Stimulated activated CD4-positive, alpha-beta T cell treated with anti-CD3 and anti-CD28 coated beads, TNF-alpha, amount 100 ng/mL, for 1 hour (primary cell): ENCODE measurements at regions not wholly inside any gene's neighbourhood (a gene's known extent, or its start where the extent isn't known, plus 50 kb on each side); places are given as distances from the start of the nearest gene placed in this dataset.

Experiments used
- DNase-seq, 3 donors: peaks; one replicate each; pipeline ENCODE4 v3.0.0-alpha.2; 2020; ENCODE audit warnings: low read depth in 3 of 3, low spot score in 1 of 3

DNA sequence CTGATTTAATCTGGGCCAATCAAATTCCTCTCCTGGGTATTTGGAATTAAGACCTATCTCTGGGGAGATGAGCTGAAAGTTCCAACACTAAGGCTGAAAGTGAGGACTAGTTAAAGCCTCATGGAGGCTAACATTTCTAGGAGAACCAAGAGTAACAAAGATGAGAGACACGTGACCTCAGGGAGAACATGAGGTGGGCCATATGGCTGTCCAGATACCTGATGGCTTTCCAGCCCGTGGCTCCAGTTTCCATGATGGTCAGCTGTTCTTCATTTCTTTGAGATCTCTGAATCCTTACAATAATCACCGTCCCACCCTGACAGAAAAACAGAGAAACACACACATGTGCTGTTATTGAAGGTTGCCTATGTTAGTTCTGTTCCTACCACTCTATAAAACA, 66.1 kb downstream of the LEPR start:
- DNase-seq, result no peak

DNA sequence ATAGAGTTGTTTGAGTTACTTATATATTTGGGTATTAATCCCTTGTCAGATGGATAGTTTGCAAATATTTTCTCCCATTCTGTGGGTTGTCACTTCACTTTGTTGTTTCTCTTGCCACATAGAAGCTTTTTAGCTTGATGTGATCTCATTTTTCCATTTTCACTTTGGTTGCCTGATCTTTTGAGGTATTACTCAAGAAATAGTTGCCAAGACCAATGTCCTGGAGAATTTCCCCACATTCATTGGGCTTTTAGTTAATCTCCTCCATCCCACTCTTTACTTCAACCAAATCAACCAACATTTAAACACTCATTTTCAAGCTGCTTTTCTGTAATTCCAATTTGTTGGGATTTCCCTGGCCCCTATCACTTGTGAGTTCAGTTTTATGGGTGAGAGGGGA, 69.0 kb downstream of the LEPR start:
- DNase-seq, result no peak

DNA sequence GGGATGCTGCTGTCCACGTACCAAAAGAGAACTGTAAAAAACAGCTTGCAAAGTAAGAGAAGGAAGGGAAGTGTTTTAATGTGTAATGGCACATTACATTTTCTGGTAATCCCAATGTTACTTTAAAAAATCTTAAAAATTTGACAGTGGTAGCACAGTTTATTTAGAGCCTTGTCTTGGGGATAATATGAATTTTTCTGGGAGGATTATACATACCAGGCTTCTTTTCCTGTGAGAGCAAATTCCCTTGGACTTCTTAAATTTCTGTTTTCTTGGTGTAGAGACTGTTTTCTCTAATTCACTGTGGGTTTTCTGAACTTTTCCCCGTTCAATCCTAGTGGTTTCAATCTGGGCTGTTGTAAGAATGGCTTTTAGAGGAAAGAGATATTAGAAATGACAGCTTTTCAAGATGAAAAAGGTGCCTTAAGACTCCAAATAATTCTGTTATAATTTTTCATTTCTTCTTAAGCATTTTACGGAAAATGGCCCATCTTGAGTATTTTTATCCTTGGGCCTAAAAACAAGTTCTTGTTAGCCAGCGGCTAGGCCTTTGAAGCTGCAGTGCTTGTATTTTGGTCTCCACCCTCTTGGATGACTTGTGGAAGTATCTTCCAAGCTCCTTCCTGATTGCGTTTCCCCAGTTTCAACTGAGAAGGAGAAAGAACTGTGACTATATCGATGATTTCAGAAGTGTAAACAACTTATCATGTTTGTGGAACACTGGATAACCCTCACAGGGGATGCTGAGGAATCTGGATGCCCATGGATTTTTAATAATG, 70.0 kb downstream of the LEPR start:
- DNase-seq, result no peak

DNA sequence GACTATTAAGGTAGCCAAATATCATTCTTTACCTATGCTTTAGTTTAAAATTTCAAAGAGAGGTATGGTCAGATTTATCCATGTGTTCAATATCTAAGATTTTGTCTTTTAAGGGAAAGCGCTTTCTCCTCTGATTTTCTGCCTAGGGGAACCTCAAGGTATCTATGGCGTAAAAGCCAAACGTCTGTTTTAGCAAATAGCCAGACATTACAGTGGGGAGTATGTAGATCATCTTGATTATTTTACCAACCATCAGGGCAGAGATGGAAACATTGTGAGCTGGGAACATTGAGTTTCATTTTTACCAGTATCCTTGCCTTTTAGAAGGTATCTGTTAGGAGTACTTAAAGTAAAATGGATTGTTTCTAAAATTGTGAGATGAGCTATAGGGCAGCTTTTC, 71.0 kb downstream of the LEPR start:
- no peak for DNase-seq

DNA sequence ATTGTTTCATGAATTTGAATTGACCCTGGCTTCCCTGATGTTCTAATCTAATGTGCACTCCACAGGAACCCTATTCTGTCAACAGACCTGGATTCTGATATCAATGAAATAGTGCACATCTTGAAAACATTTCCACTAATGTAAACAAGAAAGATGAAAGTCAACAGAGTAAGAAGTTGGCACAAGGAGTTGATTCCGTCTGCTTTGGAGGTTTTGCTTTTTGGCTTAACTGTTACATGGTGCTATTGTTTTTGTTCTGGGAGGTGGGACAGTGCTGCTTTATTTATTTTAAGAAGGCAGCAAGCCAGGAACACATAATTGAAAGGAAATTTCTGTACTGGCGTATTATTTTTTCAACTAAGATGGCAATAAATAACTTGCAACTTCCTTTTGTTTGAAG, 73.3 kb downstream of the LEPR start:
- no peak for DNase-seq

DNA sequence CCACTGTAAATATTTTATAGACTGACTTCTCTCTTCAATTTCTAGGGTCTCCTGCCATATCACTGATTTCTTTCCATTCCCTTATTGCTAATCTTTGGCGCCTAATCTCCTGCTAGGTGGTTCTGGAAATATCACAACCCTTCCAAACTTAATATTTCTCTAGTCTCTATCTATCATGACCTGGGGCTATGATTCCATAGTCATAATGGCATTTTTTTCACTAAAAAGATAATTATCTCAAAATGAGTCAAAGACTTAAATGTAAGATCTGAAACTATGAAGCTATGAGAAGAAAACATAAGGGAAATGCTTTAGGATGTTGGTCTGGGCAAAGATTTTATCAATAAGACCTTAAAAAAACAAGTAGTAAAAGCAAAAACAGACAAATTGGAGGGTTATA, 74.2 kb downstream of the LEPR start:
- DNase-seq, result no peak

DNA sequence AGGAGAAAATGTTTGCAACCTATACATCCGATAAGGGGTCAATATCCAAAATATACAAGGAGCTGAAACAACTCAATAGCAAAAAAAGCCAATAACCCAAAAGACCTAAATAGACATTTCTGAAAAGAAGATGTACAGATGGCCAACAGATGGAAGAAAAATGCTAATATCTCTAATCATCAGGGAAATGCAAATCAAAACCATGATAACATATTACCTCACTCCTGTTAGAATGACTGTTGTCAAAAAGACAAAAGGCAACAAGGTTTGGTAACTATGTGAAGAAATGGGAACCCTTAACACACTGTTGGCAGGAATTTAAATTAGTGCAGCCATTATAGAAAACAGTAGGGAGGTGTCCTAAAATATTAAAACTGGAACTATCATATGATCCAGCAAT, 74.7 kb downstream of the LEPR start:
- DNase-seq, result no peak

DNA sequence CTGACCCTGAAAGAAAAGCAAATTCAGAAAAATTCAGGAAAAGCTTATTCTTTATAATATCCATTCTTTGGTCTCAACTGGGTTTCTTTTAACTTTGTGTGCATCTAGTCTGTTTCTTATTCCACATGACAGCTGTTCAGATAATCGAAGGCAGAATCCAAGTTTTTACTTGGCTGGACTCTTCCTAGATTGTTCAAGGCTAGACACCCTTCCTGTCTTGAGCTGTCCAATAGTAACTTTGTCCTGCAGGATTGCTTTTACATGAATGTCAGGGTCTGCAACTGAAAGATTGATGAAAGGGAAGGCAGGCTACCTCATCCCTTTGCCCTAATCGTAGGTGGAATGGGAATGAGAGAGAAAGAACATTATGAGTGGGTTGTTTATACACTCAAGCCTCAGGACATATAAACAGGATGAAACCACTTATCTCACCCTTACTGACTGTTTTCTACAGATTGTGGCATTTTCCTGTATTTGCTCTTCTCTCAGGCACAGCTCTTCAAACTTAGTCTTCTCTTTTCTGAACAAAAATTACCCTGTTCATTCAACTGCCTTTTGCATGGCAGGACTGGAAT, 76.9 kb downstream of the LEPR start:
- DNase-seq, result no peak

DNA sequence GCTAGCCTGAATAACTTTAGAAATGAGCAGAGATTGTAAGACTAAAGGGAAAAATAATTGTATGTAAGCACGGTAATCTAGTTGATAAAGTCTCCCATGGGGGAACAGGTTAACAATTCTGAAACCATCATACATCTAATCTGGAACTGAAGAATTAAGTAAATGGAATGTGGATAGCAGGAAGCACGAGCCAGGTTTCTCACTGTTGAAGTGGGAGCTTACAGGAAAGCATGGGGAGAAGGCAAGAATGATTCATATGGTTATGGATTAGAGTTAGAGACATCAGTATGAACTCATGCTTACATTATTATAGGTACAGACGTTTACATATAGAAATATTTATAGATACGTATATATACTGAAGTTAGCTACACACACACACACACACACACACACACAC, 83.0 kb downstream of the LEPR start:
- DNase-seq, result no peak

DNA sequence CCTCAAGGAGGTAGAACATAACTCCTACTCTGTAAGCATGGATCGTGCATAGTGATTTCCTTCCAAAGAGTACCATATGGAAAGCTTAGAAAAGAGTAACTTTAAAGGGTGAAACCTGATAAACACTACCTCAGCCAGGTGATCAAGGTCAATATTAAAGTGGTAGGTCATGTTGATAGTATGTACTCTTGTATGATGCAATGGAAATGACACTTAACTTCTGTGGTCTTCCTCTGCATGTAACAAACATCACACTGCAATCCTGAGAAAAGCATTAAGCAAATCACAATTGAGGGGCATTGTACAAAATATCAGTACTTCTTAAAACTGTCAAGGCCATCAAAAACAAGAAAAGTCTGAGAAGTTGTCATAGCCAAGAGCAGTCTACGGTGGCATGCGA, 83.8 kb downstream of the LEPR start:
- no peak for DNase-seq

DNA sequence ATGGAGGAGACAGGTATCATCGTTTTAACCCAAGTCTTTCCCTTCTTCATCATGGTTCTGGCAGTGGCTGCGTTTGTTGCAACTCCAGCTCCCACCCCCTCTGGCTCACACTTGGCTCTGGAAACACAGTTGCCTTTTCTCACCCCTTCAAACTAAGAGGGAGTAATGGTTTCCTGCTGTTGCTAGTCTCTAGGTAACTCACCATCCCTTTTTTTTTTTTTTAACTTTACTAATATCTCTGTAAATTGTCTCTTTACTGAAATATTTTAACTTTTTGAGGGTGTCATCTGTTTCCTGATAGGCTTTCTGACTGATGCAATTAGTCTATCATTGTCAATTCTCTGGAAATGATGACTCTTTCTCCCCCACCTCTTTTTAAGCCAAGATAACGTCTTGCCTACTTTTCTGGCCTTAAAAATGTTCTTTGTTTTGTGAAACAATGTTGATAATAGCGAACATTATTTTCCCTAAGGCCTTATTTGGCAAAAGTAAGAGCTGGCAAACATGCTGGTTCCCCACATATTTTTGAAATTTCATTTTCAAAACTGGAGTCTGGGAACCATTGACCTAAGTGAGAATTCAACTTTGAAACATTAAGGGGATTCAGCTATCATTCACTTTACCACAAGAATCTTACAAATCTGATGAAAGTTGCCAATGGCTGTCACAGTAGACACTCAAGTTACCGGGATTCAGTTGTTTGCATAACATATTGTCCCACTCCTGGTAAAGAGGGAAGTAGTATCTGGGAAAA, 85.3 kb downstream of the LEPR start:
- no peak for DNase-seq

DNA sequence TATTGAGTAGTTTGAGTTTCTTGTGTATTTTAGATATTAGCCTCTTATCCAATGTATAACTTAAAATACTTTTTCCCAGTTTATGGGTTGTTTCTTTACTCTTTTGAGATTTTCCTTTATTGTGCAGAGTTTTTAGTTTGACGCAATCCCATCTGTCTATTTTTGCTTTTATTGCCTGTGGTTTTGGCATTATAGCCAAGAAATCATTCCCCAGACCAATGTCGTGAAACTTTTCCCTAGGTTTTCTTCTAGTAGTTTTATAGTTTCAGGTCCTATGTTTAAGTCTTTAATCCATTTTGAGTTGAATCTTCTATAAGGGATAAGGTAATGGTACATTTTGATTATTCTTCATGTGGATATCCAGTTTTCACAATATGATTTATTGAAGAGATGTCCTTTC, 87.6 kb downstream of the LEPR start:
- DNase-seq, result no peak

DNA sequence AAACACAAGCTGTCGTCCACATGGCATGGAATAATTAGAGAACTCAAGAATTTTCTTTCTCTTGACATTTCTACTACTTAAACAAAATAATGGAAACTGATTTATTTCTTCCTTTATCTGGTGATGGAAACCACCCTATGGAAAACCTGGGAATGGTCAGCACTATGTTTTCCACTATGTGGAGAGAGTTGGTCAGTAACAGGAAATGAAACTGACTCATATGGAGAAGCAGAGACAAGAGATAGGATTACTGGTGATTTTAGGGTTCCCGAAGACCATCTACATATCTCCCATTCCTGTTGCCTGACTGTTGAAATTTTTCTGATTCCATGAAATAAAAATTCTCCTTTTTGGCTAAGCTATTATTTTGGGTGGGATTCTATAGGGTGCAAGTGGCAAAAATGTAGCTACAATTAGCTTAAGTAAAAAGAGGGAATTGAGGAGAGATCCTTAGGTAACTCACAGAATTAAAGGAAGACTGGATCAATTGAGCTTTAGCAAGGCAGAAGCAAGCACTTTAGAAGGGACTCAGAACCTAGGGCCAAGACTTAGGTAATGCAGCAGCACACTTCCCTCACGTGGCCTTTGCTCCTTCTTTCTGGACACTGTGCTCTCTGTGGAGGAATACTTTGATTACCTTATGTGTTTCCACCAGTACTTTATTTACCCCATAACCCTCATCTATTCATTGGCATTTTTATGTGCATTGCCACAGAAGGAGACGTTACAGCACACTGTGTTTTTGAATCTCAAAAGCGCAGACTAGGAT, 89.6 kb downstream of the LEPR start:
- no peak for DNase-seq

DNA sequence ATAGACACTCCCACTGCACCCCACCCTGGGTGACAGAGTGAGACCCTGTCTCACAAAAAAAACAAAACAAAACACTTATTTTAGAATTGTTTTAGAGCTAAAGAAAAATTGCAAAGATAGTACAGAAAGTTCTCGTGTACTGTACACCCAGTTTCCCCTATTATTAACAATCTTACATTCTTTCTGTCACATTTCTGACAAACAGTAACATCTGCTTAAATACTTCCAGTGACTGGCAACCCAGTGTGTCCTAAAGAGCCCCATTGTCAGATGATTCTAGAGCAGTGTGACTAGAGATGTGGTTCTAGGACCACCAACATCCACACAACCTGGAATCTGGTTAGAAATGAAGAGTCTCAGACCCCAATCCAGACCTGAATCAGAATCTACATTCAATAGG, 90.5 kb downstream of the LEPR start:
- no peak for DNase-seq

DNA sequence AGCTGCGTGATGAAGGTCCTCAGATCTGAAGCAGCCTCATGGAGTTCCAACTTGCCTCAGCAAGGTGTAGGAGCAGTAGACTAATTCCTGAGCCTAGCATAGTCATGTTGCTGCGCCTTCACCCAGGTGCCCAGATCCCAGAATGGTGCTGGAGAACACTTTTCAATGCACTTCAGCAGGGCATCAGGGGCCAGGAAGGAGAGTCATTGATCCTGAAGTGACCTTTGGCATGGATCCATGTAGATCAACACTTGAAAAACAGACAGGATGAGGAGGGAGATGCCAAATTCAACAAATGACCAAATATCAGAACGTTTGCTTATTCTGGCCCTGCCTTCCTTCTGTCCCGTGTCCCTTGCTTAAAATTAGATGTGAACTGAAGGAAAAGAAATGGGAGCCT, 91.9 kb downstream of the LEPR start:
- no peak for DNase-seq

DNA sequence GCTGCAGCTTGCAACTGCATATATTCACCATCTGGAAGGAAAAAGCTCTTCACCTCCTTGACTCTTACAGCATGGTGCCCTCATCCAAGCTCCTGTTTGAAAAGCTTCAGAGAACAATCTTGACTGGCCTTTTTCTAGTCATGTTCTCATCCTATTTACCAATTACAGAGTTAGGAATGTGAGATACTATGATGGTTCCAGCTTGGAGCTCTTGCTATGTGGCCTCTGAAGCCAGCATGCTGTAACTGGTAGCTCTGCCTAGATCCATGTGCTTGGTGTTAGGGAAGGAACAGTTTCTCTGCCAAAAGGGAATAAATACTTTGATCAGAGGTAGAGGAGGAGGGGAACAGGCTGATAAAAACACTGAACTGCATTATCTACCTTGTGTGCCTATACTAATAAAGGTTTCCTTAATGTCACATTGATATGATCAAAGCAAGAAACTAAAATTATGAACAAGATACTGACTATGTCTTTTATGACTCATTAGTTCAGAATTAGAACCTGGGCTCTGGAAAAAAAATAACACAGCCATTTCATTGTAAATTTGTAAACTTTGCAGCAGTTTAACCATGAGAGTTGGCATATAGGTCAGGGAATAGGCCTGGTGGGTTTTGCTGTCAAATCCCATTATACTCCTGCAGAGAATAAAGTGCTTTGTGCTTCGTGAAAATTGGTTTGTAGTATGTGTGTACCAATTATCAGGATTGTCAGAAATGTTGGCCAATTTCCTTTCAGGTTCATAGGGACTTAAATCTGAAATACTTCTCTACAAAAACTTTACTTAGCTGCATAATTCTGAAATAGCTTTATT, 92.7 kb downstream of the LEPR start:
- DNase-seq, result no peak

DNA sequence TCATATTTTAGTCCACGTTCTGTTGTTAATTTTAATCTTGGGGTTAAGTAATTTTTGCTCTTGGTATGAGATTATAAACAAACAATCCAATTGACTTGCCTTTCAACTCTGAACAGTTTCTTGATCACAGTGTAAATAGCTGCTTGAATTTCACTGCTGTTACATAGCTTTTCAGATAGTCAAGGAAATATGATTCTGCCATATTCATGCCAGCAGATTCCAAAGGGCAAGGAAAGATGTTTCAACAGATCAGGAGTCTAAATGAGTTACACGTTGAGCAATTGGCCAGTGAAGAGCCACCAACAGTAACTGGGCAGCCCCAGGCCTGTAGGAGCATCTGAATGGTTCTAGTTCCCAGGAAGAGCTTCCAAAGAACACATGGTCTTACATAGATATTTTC, 93.6 kb downstream of the LEPR start:
- no peak for DNase-seq

DNA sequence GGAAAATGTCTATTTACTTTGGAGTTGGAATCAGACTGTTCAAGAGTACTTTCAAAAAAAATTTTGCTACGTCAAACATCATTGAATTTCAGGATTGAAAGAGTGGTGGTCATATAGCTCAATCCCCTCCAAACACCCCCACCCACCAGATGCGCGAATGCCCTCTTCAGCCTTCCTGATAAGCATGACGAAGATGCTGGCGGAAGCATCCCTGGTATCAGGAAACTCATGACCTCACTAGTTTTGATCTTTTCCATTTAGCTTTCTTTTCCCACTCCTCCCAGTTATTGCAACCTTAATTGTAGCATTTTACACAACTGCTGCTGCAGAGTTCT, 104.4 kb downstream of the LEPR start:
- DNase-seq, result no peak

DNA sequence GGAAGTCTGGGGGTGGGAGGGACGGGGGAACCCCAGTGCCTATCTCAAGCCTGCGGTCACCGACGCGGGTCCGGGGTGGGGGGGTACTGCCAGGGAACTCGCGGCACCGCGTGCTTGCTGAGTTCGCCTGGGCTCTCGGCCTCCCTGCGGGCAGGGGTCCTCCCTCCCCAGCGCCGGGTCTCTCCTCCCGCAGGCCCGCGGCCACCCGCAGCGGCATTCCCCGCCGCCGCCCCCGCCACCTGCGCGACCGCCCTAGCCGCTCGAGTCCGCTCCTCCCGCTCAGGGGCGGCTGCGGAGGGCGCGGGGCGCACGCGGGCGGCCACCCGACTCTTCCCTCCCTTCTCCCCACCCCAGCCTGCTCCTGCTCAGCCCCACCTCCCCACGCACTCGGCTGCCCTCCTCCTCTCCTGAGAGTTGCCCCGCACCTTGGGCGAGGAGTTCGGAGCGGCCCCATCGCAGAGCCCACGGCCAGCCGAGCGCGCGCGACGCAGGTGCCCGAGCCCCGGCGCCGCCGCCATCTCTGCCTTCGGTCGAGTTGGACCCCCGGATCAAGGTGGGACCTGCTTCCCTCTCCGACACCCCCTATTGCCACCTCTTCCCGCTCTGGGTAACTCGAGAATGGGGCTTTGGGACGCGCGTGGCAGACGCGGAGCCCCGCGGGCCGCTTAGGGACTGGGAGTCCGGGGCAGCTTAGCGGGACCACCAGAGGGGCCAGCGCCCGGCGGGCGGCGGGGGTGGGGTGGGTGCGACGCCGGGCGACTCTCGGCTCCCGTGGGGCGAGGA, 105.0 kb downstream of the LEPR start:
- DNase-seq, result no peak

DNA sequence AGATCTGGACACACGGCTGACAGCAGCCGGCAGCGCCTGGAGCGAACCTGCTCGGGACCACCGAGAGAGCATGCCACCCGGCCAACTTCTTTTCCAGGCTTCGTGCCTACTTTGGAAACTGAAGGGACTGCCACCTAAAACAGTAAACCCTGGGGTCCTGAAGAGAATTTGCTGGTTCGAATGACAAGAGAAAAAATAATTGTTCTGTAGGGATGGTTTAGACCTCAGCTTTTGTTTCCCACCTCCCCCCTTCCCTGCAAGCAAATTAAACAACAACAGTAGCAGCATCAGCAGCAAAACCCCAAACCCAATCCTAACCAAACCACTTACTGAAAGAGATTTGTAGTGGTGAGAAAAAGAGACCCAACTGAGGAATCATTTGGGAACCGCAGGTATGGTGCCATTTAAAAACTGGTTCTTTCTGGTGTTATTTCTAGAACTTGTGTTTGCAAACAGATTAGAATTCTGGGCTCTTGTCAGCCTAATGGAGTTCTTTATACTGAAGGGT, 105.6 kb downstream of the LEPR start:
- DNase-seq, result no peak
